ENCODE measurements at regions not wholly inside any gene's neighbourhood (a gene's known extent, or its start where the extent isn't known, plus 50 kb on each side); places are given as distances from the start of the nearest gene placed in this dataset.

- Histone ChIP-seq H3K27me3 (ENCODE audit: low read length) (no peaks in the 10 kb centered on the region), H3K27ac (ENCODE audit: low read length) (no peak overlapping the region), H3K4me1 (ENCODE audit: insufficient read depth, low read length) (no peaks in the 10 kb centered on the region), H4K20me1 (ENCODE audit: low read length) (no peaks in the 10 kb centered on the region), H3K36me3 (ENCODE audit: low read depth, low read length) (no peaks in the 10 kb centered on the region), H3K4me3 (ENCODE audit: low read length) (no peak overlapping the region), H2AFZ (ENCODE audit: low read length) (no peak overlapping the region), H3K4me2 (ENCODE audit: low read length) (no peak overlapping the region), H3K79me2 (ENCODE audit: low read length) (no peaks in the 10 kb centered on the region), H3K9ac (ENCODE audit: low read length) (no peak overlapping the region), H3K9me2 (replicated peaks; ENCODE audit: low read length) (no peaks in the 10 kb centered on the region), H3K9me3 (ENCODE audit: low read length) (no peaks in the 10 kb centered on the region), H3F3A (ENCODE audit: low read length, unreplicated experiment) (no peaks in the 10 kb centered on the region)
- DNase-seq, result no peak
- TF ChIP-seq CTCF (conservative IDR thresholded peaks at IDR 0.05; ENCODE audit: low read depth, low read length) (no peak), EZH2phosphoT487 (IDR thresholded peaks at IDR 0.05; ENCODE audit: borderline replicate concordance, low read length) (no peak), EZH2 (IDR thresholded peaks at IDR 0.05; ENCODE audit: low read length, unreplicated experiment) (no peak)
- ChIA-PET CTCF (interaction anchor here (0.6 to 1.3 kb wide), 2 partner anchors 265 to 1122 kb away, joined by 3 to 5 read pairs; no protein-coding TSS in a partner anchor), POLR2A (ENCODE audit: unreplicated experiment) (no interaction called here)
- intact Hi-C loops (cut with micrococcal nuclease), result loop anchor here (5.0 kb wide), 1 partner anchor 127 kb away; no protein-coding TSS in a partner anchor
- ATAC-seq, result no peak
- no TSS peak for BruUV-seq (replicated peaks)
Measured at GRCh38 chr6:133834472-133835170, 54.3 kb upstream of the TCF21 start.

- Histone ChIP-seq H3K27ac (ENCODE audit: low read length) (no peak overlapping the region), H2AFZ (ENCODE audit: low read length) (no peak overlapping the region), H3K9me2 (replicated peaks; ENCODE audit: low read length) (no peaks in the 10 kb centered on the region), H3K36me3 (ENCODE audit: low read depth, low read length) (no peaks in the 10 kb centered on the region), H3K4me3 (ENCODE audit: low read length) (no peak overlapping the region), H3K79me2 (ENCODE audit: low read length) (no peaks in the 10 kb centered on the region), H3K9me3 (ENCODE audit: low read length) (no peaks in the 10 kb centered on the region), H3K9ac (ENCODE audit: low read length) (no peak overlapping the region), H4K20me1 (ENCODE audit: low read length) (no peaks in the 10 kb centered on the region), H3K4me1 (ENCODE audit: insufficient read depth, low read length) (no peaks in the 10 kb centered on the region), H3K4me2 (ENCODE audit: low read length) (no peak overlapping the region), H3F3A (ENCODE audit: low read length, unreplicated experiment) (no peaks in the 10 kb centered on the region), H3K27me3 (ENCODE audit: low read length) (no peaks in the 10 kb centered on the region)
- ChIA-PET CTCF (interaction anchor here (1.2 kb wide), 1 partner anchor 267 kb away, joined by 5 read pairs; no protein-coding TSS in a partner anchor), POLR2A (ENCODE audit: unreplicated experiment) (no interaction called here)
- ATAC-seq, result no peak
- no peak for TF ChIP-seq EZH2 (IDR thresholded peaks at IDR 0.05; ENCODE audit: low read length, unreplicated experiment)
- TF ChIP-seq CTCF (conservative IDR thresholded peaks at IDR 0.05; ENCODE audit: low read depth, low read length), result 0 out of 2 replicates have a peak, but pooled peaks have one; percentile 8
- DNase-seq, result peak; percentile 4
- BruUV-seq (replicated peaks), result no TSS peak
- intact Hi-C loops (cut with micrococcal nuclease), result loop anchor here (2.0 to 5.0 kb wide), 2 partner anchors 129 to 261 kb away; no protein-coding TSS in a partner anchor
Measured at GRCh38 chr6:133835901-133836300, 53.0 kb upstream of the TCF21 start.

GRCh38 chr6:133837801-133838349, 51.0 kb upstream of the TCF21 start:
- Histone ChIP-seq H3K27me3 (ENCODE audit: low read length) (no peaks in the 10 kb centered on the region), H3K27ac (ENCODE audit: low read length) (peak overlapping the region; percentile 70), H4K20me1 (ENCODE audit: low read length) (no peaks in the 10 kb centered on the region), H3K4me1 (ENCODE audit: insufficient read depth, low read length) (no peaks in the 10 kb centered on the region), H3F3A (ENCODE audit: low read length, unreplicated experiment) (no peaks in the 10 kb centered on the region), H3K9me3 (ENCODE audit: low read length) (no peaks in the 10 kb centered on the region), H3K9me2 (replicated peaks; ENCODE audit: low read length) (no peaks in the 10 kb centered on the region), H3K36me3 (ENCODE audit: low read depth, low read length) (no peaks in the 10 kb centered on the region), H2AFZ (ENCODE audit: low read length) (peak overlapping the region; percentile 90), H3K4me3 (ENCODE audit: low read length) (peak overlapping the region; percentile 81), H3K79me2 (ENCODE audit: low read length) (no peaks in the 10 kb centered on the region), H3K4me2 (ENCODE audit: low read length) (peak overlapping the region; percentile 81), H3K9ac (ENCODE audit: low read length) (peak overlapping the region; percentile 93)
- no TSS peak for BruUV-seq (replicated peaks)
- ATAC-seq (peak; percentile 94), DNase-seq (peak; percentile 77)
- ChIA-PET CTCF (interaction anchor here (0.6 to 1.1 kb wide), 5 partner anchors 78 to 269 kb away, joined by 3 to 10 read pairs (median 3); no protein-coding TSS in a partner anchor), POLR2A (ENCODE audit: unreplicated experiment) (interaction anchor here (0.6 kb wide), 1 partner anchor 75 kb away, joined by 3 read pairs; no protein-coding TSS in a partner anchor)
- peak; percentile 94 for TF ChIP-seq CTCF (conservative IDR thresholded peaks at IDR 0.05; ENCODE audit: low read depth, low read length)
- no peak for TF ChIP-seq EZH2 (IDR thresholded peaks at IDR 0.05; ENCODE audit: low read length, unreplicated experiment)
- no peak for TF ChIP-seq EZH2phosphoT487 (IDR thresholded peaks at IDR 0.05; ENCODE audit: borderline replicate concordance, low read length)
- intact Hi-C loops (cut with micrococcal nuclease), result loop anchor here (1.0 to 5.0 kb wide), 4 partner anchors 78 to 269 kb away; no protein-coding TSS in a partner anchor

All from PC-3 (cell line).